Left ventricle myocardium superior (tissue), 1 donor: ENCODE measurements at regions not wholly inside any gene's neighbourhood (a gene's known extent, or its start where the extent isn't known, plus 50 kb on each side); places are given as distances from the start of the nearest gene placed in this dataset.

ENCODE experiments used
- ATAC-seq: fragments of 200-7000 bp; cut with Tn5 transposase; one replicate; pipeline ENCODE4 v1.9.1; 2020; ENCODE audit warnings: mild to moderate bottlenecking, moderate library complexity
- DNase-seq: peaks from one replicate; pipeline ENCODE4 v3.0.0-alpha.2; 2020
- intact Hi-C: fragments of 100-400 bp; cut with micrococcal nuclease; formaldehyde crosslinking; loops from one replicate; pipeline ENCODE4 v1.11.0; 2022
- donor health status: DM: no; HTN: yes; CAD: no; lungs with severe emphysema.

DNA sequence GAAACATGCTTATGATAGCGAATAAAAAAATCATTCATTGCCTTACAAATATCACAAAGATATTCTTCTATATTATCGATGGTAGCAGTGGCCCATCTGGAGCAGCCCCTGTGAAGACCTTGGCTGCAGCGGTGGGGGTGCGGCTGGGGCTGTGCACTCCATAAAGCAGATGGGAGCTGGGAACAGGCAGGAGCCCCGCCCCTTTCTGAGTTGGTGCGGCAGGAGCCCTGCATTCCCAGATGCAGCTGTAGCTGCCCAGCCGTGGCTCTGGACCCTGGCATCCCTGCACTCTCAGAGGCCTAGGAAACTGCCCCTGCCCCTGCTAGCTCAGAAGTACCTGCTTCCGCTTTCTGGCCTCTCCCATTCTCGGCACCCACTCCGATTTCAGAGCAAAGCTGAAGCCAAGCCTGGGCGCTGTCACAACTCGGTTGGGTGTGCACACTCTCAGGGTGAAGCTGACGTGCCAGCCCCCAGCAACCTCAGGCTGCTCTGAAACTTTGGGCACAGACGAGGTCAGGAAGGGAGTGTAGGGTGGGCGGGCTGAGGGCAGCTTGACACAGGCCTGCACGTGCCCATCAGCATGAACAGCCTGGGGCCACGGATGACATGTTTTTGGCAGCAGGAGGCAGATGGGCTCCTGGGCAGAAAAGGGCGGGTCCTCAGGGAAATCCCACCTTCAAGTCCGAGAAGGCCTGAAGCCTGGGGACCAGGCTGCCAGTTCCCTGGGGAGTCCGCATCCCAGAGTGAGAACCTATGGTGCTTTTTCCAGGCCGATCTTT, 1440.8 kb upstream of the ACO1 start:
- ATAC-seq = no peak
- DNase-seq = no peak
- intact Hi-C loops = no loop called here

DNA sequence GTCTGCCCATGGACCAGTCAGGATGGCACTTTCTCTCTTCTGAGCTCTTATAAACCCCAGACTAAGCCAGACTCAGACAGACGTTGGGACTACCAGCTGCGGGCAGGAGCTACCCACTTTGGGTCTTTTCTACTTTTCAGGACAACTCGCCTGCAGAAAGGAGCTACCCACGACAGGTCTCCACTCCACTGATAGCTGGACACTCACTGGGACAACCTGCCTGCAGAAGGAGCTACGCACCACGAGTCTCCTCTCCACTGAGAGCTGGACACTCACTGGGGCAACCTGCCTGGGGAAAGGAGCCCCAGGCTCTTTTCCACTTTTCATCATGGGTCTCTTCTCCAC, 1440.2 kb upstream of the ACO1 start:
- DNase-seq (no peak), ATAC-seq (no peak)
- intact Hi-C loops = no loop called here

DNA sequence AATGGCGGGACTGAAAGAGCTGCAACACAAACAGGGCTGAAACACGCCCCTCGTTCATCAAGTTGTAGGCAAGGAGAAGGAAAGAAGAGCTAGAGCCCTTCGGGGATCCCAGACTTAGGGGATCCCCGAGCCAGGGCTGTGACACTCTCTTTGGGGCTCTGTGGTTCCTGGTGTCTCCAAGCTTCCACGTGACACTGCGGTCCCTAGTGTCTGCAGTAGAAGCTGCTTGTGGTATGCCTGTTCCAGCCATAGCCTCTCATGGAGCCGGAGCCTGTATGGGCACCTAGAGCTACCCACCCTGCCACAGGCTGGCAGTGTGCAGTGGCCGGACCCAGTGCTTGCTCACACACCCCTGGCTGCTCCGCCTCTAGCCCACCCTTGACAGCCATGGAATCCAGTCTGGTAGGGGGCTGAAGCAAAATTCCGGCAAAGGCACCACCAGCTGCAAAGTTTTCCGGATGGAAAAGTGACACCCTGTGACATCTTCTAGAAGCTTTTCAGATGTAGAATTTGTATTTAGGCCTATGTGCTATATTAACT, 1439.6 kb upstream of the ACO1 start:
- ATAC-seq = no peak
- intact Hi-C loops = no loop called here
- no peak for DNase-seq

DNA sequence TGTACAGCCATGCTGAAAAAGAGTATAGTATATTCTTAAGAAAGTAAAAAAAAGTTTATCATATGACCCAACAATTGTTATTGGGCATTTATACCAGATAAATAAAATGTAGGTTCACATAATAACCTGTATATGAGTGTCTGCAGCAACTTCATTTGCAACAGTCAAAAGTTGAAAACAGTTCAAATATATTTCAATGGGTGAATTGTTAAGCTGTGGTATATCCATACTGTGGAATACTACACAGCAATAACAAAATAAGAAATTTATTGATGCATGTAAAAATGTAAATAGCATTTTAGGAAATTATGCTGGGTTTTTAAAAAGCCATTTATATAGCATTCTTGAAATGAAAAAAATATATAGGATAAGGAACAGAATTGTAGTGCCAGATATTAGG, 1420.1 kb upstream of the ACO1 start:
- no peak for DNase-seq
- intact Hi-C loops = no loop called here
- no peak for ATAC-seq

DNA sequence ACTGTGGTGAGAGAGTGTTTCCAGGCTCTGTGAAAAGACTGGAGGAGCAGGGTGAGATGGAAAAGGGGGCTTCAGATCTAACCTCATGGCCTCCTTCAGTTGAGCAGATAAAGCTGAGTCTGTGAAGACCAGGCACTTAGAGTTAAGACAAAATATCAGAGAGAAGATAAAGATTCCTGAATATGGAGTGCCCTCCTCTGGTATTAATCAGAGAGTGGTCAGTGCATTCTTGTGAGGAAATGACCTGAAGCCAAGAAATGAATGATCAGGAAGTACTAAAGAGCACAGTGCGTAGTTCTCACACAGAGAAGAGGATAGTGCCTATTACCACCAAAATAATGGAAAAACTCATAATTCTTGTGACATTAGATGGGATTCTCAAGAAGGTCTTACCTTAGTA, 1417.0 kb upstream of the ACO1 start:
- DNase-seq (no peak), ATAC-seq (no peak)
- intact Hi-C loops = no loop called here

DNA sequence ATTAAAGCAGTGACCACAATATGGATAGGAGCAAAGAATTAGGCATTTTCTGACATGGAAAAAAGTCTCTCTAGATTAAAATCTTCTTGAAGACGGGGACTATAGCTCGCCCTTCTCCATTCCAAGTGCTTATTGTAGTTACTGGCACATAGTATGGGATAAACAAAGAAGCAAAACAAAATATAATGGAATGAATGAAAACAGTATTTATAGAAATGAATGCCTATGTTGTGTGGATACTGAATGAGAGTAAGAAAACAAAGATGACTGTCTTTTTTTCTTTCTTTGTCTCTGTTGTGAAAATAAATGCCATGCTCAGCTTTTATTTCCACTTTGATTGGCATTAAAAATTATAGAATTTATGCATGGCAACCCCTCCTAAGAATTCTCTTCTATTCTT, 1414.3 kb upstream of the ACO1 start:
- DNase-seq (no peak), ATAC-seq (no peak)
- intact Hi-C loops = no loop called here

DNA sequence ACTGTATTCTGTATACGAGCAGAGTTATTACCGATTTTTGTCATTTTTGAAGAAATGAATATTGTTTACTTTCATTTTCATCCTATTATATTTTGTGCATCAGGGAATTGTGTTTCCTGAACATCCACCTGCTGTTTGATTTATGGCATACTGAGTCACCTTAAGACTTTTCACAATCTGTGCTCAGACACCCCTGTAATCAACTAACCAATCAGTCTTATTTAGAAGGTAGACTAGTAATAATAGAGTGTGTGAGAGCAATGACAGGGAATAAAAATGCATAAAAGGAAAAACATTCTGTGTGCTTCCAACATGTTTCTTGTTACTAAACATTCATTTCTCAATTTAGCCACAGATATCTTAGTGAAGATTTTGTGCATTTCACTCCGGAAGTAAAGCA, 1413.6 kb upstream of the ACO1 start:
- intact Hi-C loops = no loop called here
- ATAC-seq = no peak
- no peak for DNase-seq

DNA sequence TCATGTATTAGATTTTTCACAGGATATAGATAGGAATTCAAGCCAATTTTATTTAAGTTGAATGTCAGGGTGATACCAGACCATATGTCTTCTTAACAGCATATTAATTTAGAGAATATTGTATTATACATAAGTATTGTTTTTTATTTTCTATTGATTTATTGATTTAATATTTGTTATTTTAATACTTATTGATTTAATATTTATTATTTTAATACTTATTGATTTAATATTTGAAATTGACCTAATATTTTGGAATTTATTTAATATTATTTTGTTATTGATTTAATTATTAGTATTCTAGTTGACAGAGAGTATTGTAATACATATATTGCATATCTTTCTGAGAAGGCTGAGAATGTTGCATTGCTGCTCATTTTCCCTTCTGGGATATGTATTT, 1411.8 kb upstream of the ACO1 start:
- DNase-seq = no peak
- intact Hi-C loops = no loop called here
- ATAC-seq = no peak

DNA sequence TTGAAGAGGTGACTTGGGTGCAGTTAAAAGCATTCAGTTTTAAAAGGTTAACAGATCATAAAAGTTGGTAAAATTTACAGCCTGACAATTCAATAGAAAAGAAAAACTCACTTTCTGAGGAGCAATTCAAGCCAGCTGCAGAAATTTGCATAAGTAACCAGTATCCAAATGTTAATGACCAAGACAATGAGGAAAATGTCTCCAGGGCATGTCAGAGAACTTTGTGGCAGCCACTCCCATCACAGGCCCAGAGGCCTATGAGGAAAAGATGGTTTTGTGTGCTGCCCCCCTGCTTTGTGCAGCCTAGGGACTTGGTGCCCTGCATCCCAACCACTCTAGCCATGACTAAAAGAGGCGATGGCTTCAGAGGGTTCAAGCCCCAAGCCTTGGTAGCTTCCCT, 1406.5 kb upstream of the ACO1 start:
- ATAC-seq = no peak
- no peak for DNase-seq
- intact Hi-C loops = no loop called here

DNA sequence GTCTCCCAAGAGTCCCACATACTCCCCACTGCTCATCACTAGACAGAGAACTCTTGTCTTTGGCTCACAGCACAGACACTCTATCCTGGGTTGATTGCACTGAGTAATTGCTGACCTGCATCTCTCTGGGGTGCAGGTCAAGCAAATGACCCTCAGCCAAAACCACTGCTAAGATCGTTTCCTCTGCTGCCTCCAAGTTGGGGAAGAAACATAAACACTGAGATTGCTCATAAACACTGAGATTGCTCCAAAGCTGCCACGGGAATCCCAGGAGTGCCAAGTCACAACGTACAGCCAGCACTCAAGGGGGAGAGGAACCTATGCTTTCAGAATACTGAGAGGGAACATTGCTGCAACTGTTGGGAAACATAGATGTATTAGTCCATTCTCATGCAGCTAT, 1402.1 kb upstream of the ACO1 start:
- ATAC-seq (no peak), DNase-seq (no peak)
- intact Hi-C loops = no loop called here

DNA sequence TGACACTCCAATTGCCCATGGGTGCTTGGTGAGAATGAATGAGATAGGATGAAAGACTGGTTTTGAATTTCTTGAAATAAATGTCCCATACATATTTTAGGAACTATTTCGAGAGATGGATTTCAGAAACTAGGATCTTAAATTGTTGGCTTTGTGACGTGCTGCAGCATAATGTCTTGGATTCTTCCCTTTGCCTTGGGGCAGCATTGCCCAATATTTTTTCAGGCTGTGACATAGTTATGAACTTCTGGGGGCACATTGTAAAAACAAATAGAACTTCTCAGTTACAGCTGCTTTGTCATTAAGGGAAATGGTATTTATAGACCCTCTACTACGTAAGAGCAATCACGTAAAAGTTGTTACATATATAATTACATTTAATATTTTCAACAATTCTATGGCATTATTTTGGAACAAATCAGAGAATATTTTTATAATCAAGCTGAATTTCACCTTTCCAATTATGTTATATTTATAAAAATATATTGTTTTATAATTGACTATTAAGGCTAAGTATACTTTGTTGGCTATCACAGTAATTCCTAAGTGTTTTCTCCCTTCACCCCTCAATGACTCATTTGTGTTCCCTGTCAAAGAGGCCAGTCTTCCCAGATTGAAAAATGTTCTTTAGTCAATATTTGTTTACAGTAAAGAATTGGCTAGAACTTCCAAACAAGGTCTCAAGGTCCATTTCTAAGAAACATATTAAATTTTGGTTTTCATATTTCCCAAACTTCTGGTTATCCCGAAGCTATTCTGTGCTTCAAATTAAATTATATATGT, 1388.3 kb upstream of the ACO1 start:
- intact Hi-C loops = no loop called here
- ATAC-seq = no peak
- no peak for DNase-seq

DNA sequence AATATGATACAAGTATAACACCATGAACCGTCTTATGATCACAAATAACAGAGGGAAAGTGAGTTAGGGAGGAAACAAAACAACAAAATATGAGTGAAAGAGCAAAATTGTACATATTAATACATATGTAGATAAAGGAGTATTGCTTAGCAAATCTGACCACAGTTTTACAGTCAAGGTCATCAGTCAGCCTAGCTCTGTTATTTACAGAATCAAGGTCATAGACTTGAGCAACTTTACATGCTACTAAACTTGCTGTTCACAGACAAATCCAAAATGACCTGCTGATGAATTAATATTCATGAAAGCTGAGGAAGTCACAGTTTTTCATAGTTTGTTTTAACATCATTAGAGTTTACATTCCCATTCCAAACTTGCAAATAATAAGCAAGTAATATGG, 1387.7 kb upstream of the ACO1 start:
- DNase-seq (no peak), ATAC-seq (no peak)
- intact Hi-C loops = no loop called here

DNA sequence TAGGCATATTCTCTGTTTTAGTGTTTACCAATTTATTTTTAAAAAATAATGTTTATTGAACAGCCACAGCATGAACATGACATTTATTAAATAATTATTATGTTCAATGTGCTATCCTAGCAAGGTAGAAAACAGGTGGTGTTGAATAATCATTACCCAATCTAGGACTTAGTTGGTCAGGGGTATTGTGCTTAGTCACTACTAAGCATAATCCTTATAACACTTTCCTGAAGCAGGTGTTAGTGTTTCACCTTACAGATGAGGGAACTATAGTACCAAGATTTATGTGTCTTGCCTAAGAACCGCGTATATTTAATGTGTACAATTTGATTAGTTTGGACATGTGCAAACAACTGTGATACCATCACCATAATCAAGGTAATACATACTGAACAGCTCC, 1387.2 kb upstream of the ACO1 start:
- ATAC-seq (no peak), DNase-seq (no peak)
- intact Hi-C loops = no loop called here

DNA sequence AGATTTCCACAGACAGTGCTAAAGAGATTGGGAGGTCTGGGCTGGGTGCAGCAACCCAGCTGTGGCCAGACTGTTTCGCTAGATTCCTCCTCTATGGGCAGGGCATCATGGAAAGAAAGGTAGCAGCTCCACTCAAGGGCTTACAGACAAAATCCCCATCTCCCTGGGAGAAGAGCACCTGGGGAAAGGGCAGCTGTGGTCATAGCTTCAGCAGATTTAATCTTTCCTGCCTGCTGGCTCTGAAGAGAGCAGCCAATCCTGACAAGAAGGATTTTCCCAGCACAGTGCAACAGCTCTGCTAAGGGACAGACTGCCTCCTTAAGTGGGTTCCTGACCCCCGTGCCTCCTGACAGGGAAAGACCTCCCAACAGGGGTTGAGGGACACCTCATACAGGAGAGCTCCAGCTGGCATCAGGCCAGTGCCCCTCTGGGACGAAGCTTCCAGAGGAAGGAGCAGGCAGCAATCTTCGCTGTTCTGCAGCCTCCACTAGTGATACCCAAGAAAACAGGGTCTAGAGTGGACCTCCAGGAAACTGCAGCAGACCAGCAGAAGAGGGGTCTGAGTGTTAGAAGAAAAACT, 1379.3 kb upstream of the ACO1 start:
- ATAC-seq = no peak
- intact Hi-C loops = no loop called here
- no peak for DNase-seq

DNA sequence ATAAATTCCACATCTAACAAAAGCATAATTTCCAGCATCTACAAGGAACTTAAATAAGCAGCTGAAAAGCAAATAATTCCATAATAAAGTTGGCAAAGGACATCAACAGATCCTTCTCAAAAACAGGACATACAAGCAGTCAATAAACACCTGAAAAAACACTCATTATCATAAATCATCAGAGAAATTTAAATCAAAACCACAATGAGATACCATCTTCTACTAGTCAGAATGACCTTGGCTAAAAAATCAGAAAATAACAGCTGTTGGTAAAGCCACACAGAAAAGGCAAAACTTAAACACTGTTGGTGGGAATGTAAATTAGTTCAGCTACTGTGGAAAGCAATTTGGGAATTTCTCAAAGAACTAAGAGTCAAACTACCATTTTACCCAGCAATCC, 1371.1 kb upstream of the ACO1 start:
- DNase-seq = no peak
- ATAC-seq = no peak
- intact Hi-C loops = no loop called here

DNA sequence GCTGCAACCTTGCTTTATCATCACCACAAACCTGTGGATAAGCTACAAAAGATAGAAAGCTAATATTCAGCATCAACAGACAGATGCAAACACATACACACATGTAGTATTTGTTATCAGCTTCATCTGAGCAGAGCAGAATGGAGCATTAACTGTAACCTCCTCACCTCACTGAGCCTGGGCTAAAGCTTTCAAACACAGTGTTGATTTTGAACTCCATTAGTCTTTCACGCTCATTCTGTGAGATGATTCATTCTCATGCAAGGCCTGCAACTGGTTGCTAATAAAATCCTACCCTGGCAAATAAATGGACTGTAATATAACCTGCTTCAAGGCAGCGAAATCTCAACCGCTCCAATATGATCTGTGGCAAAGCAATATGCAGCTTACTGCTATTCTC, 1360.6 kb upstream of the ACO1 start:
- no peak for ATAC-seq
- intact Hi-C loops = no loop called here
- DNase-seq = no peak

DNA sequence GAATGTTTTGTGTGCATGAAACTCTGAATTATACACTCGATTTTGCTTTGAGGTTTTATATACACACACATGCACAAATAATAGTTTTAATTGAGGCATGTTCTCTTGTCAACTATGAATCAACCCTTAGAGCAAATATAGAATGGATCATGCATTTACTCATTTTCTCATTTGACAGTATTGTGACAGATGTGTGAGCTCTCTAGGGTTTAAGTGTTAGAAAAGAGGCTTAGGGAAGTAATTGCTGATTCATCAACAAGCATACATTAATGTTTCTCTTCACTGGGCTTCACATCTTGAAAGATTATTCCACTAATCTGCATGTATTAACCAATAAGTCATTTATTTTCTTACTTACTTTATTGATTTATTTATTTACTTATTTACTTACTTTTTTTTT, 1356.8 kb upstream of the ACO1 start:
- ATAC-seq = no peak
- DNase-seq = no peak
- intact Hi-C loops = no loop called here

DNA sequence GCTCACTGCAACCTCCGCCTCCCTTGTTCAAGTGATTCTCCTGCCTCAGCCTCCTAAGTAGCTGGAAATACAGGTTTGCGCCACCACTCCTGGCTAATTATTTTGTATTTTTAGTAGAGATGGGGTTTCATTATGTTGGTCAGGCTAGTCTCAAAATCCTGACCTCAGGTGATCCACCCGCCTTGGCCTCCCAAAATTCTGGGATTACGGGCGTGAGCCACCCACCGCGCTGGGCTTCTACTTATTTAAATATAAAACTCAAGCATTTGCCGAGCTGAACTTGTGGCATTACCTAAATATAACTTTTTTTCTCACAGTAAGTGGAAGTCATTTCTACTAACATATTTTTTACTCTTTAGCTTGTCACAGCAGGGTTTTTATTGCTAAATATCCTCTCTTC, 1356.3 kb upstream of the ACO1 start:
- DNase-seq (no peak), ATAC-seq (no peak)
- intact Hi-C loops = no loop called here

DNA sequence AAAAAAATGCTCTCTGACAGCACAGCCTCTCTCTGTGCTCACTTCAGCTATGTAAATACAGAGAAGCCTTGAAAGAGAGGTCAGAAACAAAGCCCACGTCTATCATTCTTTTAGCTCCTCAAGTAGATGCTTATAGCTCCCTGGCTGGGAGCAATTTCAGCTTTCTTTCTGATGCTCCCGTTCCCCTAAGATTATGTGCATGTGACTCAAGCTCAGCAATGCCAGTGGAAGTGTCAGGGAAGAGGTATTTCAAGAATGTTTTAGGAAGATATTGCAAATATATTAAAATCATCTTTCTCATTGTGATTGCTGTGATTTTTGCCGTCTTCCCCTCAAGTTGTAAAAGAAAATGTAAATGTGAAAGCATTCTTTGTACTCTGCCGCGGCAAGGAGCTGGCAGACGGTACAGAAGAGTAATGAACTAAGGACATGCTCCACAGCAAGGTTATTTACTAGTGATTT, 1353.7 kb upstream of the ACO1 start:
- no peak for DNase-seq
- ATAC-seq = no peak
- intact Hi-C loops = no loop called here

DNA sequence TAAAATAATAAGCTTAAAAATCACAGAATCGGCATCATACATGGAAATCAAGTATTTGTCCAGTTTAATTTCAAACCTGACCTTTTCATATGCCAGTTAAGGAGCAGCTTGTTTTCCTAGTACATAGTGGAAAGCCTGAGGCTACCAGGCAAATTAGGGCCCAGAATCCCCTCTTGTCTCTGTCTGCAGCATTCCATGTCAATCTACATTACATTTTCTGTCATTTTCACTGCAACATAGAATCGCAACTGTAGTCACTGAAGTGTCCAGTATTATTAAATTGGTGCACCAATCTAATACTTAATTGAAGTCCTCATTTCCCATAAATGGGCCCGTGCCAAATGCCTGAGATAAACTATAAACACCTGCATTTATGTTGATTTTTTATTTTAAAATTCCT, 1352.2 kb upstream of the ACO1 start:
- intact Hi-C loops = no loop called here
- DNase-seq = no peak
- ATAC-seq = no peak

DNA sequence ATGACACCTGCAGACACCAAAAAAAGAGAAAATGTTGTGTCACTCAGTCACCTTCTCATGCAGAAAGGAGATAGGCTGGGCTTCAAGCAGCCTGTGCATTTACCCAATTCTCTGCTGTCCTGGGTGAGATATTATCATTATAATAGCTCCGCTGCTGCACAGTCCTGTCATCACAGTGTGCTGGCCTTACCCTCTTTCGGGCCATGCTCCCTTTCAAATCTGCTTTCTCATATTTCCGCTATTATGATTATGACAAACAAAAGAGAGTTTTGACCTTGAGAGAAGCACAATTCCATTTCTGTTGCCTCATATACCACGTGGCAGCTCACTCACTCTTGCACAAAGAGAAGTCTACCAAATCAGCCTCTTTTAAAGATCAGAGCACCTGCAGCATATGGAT, 1350.1 kb upstream of the ACO1 start:
- DNase-seq (no peak), ATAC-seq (no peak)
- intact Hi-C loops = no loop called here
